OCI-LY1 (cell line): ENCODE measurements at regions not wholly inside any gene's neighbourhood (a gene's known extent, or its start where the extent isn't known, plus 50 kb on each side); places are given as distances from the start of the nearest gene placed in this dataset.

ENCODE experiments used
- H2AFZ ChIP-seq: fragments of 200-600 bp; sonication (generic), shearing (Covaris generic); 2 replicates; pipeline ENCODE4 v1.6.0; 2014; ENCODE audit warnings: antibody characterized with exemption, mild to moderate bottlenecking, low read length
- H3F3A ChIP-seq: fragments of 200-600 bp; sonication (generic), shearing (Covaris generic); 2 replicates; pipeline ENCODE4 v1.6.0; 2014; ENCODE audit warnings: mild to moderate bottlenecking, antibody characterized with exemption, low read length, moderate library complexity; ENCODE audit not compliant: insufficient read depth
- H3K27ac ChIP-seq: fragments of 200-600 bp; sonication (generic); 2 replicates; pipeline ENCODE4 v1.5.1; 2014; ENCODE audit warnings: low read length, mixed run types, mild to moderate bottlenecking, low read depth; ENCODE audit not compliant: poor library complexity, severe bottlenecking
- H3K27me3 ChIP-seq: fragments of 200-600 bp; sonication (generic); 2 replicates; pipeline ENCODE4 v1.6.0; 2014; ENCODE audit warnings: antibody characterized with exemption, mild to moderate bottlenecking, low read length, moderate library complexity; ENCODE audit not compliant: insufficient read depth
- H3K36me3 ChIP-seq: fragments of 200-600 bp; sonication (generic); 2 replicates; pipeline ENCODE4 v1.6.1; 2014; ENCODE audit warnings: mild to moderate bottlenecking, antibody characterized with exemption, low read length, moderate library complexity, mixed read lengths; ENCODE audit not compliant: insufficient read depth
- H3K4me1 ChIP-seq: fragments of 200-600 bp; sonication (generic); 2 replicates; pipeline ENCODE4 v1.5.1; 2014; ENCODE audit warnings: mild to moderate bottlenecking, low read length, moderate library complexity; ENCODE audit not compliant: insufficient read depth, severe bottlenecking
- H3K4me2 ChIP-seq: fragments of 200-600 bp; sonication (generic), shearing (Covaris generic); 2 replicates; pipeline ENCODE4 v1.6.1; 2014; ENCODE audit warnings: low read length
- H3K4me3 ChIP-seq: fragments of 200-600 bp; sonication (generic); 2 replicates; pipeline ENCODE4 v1.5.1; 2014; ENCODE audit warnings: low read length, low read depth, mild to moderate bottlenecking, mixed read lengths; ENCODE audit not compliant: poor library complexity, severe bottlenecking
- H3K79me2 ChIP-seq: fragments of 200-600 bp; shearing (Covaris generic); 2 replicates; pipeline ENCODE4 v1.6.1; 2016; ENCODE audit warnings: mixed run types, low read length, mixed read lengths; ENCODE audit not compliant: insufficient read depth
- H3K9ac ChIP-seq: fragments of 200-600 bp; sonication (generic), shearing (Covaris generic); 2 replicates; pipeline ENCODE4 v1.6.1; 2014; ENCODE audit warnings: mild to moderate bottlenecking, low read length, mixed read lengths
- H3K9me2 ChIP-seq: fragments of 200-600 bp; sonication (generic), shearing (Covaris generic); 2 replicates; pipeline ENCODE4 v1.6.1; 2014; ENCODE audit warnings: low read depth, mild to moderate bottlenecking, low read length, mixed read lengths
- H3K9me3 ChIP-seq: fragments of 200-600 bp; shearing (Covaris generic); 2 replicates; pipeline ENCODE4 v1.6.1; 2014; ENCODE audit warnings: low read length, mixed read lengths
- H4K20me1 ChIP-seq: fragments of 200-600 bp; sonication (generic), shearing (Covaris generic); 2 replicates; pipeline ENCODE4 v1.6.0; 2016; ENCODE audit warnings: mild to moderate bottlenecking, low read length; ENCODE audit not compliant: insufficient read depth
- EZH2 ChIP-seq: fragments of 200-600 bp; sonication (generic), shearing (Covaris generic); IDR thresholded peaks from 2 replicates; pipeline ENCODE4 v1.8.0; 2017; ENCODE audit warnings: borderline replicate concordance, mixed run types, mild to moderate bottlenecking, antibody characterized with exemption, low read length, moderate library complexity, mixed read lengths
- TF ChIP-seq, protein P1 (sequence below): fragments of 200-600 bp; sonication (generic), shearing (Covaris generic); IDR thresholded peaks from 2 replicates; pipeline ENCODE4 v1.5.1; 2017; ENCODE audit warnings: mild to moderate bottlenecking, antibody characterized with exemption, low read length, moderate library complexity, mixed read lengths

DNA sequence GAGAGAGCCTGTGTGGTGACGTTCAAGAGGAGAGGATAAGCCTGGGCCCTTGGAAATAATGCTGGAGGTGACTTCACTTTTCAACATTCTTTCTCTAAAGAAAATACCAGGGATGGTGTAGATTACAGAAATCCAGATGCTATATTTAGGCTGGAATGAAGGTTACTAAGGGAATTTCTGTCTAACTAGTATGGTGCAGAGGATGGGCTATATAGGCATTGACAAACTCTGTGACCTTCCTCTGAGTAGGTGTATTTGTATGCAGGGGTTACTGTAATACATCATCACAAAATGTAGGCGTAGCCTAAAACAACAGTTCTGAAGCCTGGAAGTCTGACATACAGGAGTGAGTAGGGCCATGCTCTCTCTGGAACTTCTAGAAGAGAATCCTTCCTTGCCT is 155.3 kb upstream of the INHBA start:
- H3K79me2 ChIP-seq, result no peaks in the 10 kb centered on the region
- no peak overlapping the region for H3K4me2 ChIP-seq
- H3K9me2 ChIP-seq, result no peaks in the 10 kb centered on the region
- H2AFZ ChIP-seq, result no peak overlapping the region
- no peaks in the 10 kb centered on the region for H3K4me1 ChIP-seq
- no peaks in the 10 kb centered on the region for H3K9me3 ChIP-seq
- H3K36me3 ChIP-seq, result no peaks in the 10 kb centered on the region
- no peak overlapping the region for H3K27ac ChIP-seq
- no peaks in the 10 kb centered on the region for H4K20me1 ChIP-seq
- H3K27me3 ChIP-seq, result no peaks in the 10 kb centered on the region
- no peak for TF ChIP-seq EZH2
- TF ChIP-seq, protein P1, sequence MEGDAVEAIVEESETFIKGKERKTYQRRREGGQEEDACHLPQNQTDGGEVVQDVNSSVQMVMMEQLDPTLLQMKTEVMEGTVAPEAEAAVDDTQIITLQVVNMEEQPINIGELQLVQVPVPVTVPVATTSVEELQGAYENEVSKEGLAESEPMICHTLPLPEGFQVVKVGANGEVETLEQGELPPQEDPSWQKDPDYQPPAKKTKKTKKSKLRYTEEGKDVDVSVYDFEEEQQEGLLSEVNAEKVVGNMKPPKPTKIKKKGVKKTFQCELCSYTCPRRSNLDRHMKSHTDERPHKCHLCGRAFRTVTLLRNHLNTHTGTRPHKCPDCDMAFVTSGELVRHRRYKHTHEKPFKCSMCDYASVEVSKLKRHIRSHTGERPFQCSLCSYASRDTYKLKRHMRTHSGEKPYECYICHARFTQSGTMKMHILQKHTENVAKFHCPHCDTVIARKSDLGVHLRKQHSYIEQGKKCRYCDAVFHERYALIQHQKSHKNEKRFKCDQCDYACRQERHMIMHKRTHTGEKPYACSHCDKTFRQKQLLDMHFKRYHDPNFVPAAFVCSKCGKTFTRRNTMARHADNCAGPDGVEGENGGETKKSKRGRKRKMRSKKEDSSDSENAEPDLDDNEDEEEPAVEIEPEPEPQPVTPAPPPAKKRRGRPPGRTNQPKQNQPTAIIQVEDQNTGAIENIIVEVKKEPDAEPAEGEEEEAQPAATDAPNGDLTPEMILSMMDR, result no peak
- no peak overlapping the region for H3K9ac ChIP-seq
- H3F3A ChIP-seq, result no peaks in the 10 kb centered on the region
- no peak overlapping the region for H3K4me3 ChIP-seq

DNA sequence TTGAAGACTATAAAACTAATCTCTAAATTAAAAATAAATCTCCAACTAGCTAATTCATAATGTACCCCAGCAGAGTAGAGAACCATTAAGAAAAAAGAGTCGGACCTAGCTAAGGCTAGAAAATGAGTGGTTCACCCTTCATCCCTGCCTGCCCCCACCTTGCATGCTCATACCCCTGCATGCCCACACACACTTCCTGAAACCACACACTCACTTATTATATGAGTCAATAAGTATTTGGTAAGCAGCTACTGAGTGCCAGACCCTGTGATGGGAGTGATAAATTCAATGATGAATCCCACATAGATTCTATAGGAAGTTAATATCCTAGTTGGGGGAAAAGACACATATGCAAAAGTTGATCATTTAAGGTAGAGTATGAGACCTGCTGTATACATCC is 152.9 kb upstream of the INHBA start:
- H3K4me1 ChIP-seq, result no peaks in the 10 kb centered on the region
- no peak overlapping the region for H3K4me3 ChIP-seq
- no peaks in the 10 kb centered on the region for H3K36me3 ChIP-seq
- H3K9ac ChIP-seq, result no peak overlapping the region
- no peaks in the 10 kb centered on the region for H3K79me2 ChIP-seq
- H3K27me3 ChIP-seq, result no peaks in the 10 kb centered on the region
- H3K9me2 ChIP-seq, result no peaks in the 10 kb centered on the region
- TF ChIP-seq, protein P1, result no peak
- no peak for TF ChIP-seq EZH2
- H2AFZ ChIP-seq, result no peak overlapping the region
- no peak overlapping the region for H3K4me2 ChIP-seq
- no peaks in the 10 kb centered on the region for H4K20me1 ChIP-seq
- no peaks in the 10 kb centered on the region for H3F3A ChIP-seq
- H3K9me3 ChIP-seq, result no peaks in the 10 kb centered on the region
- H3K27ac ChIP-seq, result no peak overlapping the region

DNA sequence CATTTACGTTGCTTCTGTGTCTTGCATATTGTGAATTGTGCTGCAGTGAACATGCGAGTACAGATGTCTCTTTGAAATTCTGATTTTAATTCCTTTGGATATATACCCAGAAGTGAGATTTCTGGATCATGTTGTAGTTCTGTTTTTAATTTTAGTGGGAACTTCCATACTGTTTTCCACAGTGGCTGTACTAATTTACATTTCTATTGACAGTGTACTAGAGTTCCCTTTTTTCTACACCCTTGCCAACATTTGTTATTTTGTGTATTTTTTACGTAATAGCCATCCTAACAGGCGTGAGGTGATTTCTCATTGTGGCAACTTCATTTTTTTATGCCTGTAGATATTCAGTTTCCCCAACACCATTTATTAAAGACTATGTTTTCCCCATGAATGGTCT is 144.7 kb upstream of the INHBA start:
- Histone ChIP-seq H3K4me2 (no peak overlapping the region), H4K20me1 (no peaks in the 10 kb centered on the region), H3K4me3 (no peak overlapping the region)

DNA sequence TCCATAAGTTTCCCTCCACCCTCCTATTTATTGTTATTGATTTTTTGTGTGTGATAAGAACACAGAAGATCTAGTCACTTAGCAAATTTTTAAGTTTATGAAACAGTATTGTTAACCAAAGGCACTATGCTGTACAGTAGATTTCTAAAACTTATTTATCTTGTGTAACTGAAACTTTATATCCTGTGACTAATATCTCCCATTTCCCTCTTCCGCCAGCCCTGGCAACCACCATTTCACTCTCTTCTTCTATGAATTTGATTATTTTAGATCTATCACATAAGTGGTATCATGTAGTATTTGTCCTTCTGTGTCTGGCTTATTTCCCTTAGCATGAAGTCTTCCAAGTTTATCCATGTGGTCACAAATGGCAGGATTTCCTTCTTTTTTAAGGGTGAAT is 144.3 kb upstream of the INHBA start:
- no peaks in the 10 kb centered on the region for H3K9me3 ChIP-seq

More for the DNA sequence above, 144.7 kb upstream of the INHBA start:
- no peak overlapping the region for H3K27ac ChIP-seq
- H3K9me3 ChIP-seq, result no peaks in the 10 kb centered on the region
- no peaks in the 10 kb centered on the region for H3K4me1 ChIP-seq
- H3K79me2 ChIP-seq, result no peaks in the 10 kb centered on the region
- no peaks in the 10 kb centered on the region for H3K27me3 ChIP-seq
- no peak overlapping the region for H2AFZ ChIP-seq
- no peaks in the 10 kb centered on the region for H3K9me2 ChIP-seq
- H3K9ac ChIP-seq, result no peak overlapping the region
- no peak for TF ChIP-seq EZH2
- H3K36me3 ChIP-seq, result no peaks in the 10 kb centered on the region
- H3F3A ChIP-seq, result no peaks in the 10 kb centered on the region

More for the DNA sequence above, 144.3 kb upstream of the INHBA start:
- Histone ChIP-seq H3K27ac (no peak overlapping the region), H3K27me3 (no peaks in the 10 kb centered on the region), H4K20me1 (no peaks in the 10 kb centered on the region), H3K4me1 (no peaks in the 10 kb centered on the region), H3K4me2 (no peak overlapping the region), H3K36me3 (no peaks in the 10 kb centered on the region), H3K79me2 (no peaks in the 10 kb centered on the region), H3K9me2 (no peaks in the 10 kb centered on the region), H3K9ac (no peak overlapping the region), H3K4me3 (no peak overlapping the region), H2AFZ (no peak overlapping the region), H3F3A (no peaks in the 10 kb centered on the region)
- TF ChIP-seq EZH2, result no peak
- TF ChIP-seq, protein P1, result no peak
